MCF 10A (cell line): ENCODE measurements at regions not wholly inside any gene's neighbourhood (a gene's known extent, or its start where the extent isn't known, plus 50 kb on each side); places are given as distances from the start of the nearest gene placed in this dataset.

ENCODE experiments used
- BruUV-seq: library from RNA; stranded (reverse); fragments of 400-500 nt; replicated peaks from 2 replicates; lab custom pipeline; 2021; lab: Mats Ljungman, UMichigan
- CTCF ChIA-PET: fragments of 300-600 bp; sonication (Branson Sonifier 250); formaldehyde crosslinking; extraction: SDS; loops from one replicate; lab custom pipeline; 2021; ENCODE audit warnings: antibody characterized with exemption, inconsistent platforms; lab: Yijun Ruan, JAX
- POLR2A ChIA-PET: fragments of 300-600, 350-650 bp; sonication (Branson Sonifier 250); formaldehyde crosslinking; extraction: SDS; loops from one replicate; lab custom pipeline; 2020; ENCODE audit warnings: antibody characterized with exemption, inconsistent platforms; lab: Yijun Ruan, JAX
- DNase-seq: peaks from one replicate; pipeline ENCODE4 v3.0.0-alpha.2; 2018; ENCODE audit not compliant: unreplicated experiment
- H3K27ac Mint-ChIP-seq: one replicate; pipeline ENCODE4 v1.8.0; 2022; ENCODE audit warnings: mild to moderate bottlenecking, low read depth, mixed read lengths; ENCODE audit not compliant: unreplicated experiment
- H3K27me3 Mint-ChIP-seq: one replicate; pipeline ENCODE4 v1.8.0; 2022; ENCODE audit warnings: mixed read lengths; ENCODE audit not compliant: insufficient read depth, unreplicated experiment
- H3K36me3 Mint-ChIP-seq: one replicate; pipeline ENCODE4 v1.8.0; 2022; ENCODE audit warnings: mild to moderate bottlenecking, moderate library complexity, mixed read lengths; ENCODE audit not compliant: insufficient read depth, unreplicated experiment
- H3K4me1 Mint-ChIP-seq: one replicate; pipeline ENCODE4 v1.8.0; 2022; ENCODE audit warnings: mixed read lengths; ENCODE audit not compliant: insufficient read depth, unreplicated experiment
- H3K4me3 Mint-ChIP-seq: one replicate; pipeline ENCODE4 v1.8.0; 2022; ENCODE audit warnings: mild to moderate bottlenecking, moderate library complexity, mixed read lengths; ENCODE audit not compliant: unreplicated experiment
- H3K9me3 Mint-ChIP-seq: one replicate; pipeline ENCODE4 v1.8.0; 2022; ENCODE audit warnings: mixed read lengths; ENCODE audit not compliant: unreplicated experiment
- CTCF ChIP-seq: fragments of 200-600 bp; IDR thresholded peaks from one replicate; pipeline ENCODE4 v1.8.0; 2022; ENCODE audit warnings: antibody characterized with exemption, mild to moderate bottlenecking; ENCODE audit not compliant: unreplicated experiment
- intact Hi-C: fragments of 100-400 bp; cut with micrococcal nuclease; formaldehyde crosslinking; loops from 2 replicates; pipeline ENCODE4 v1.14.1; 2022

GRCh38 chr2:217623281-217623912 is 379.4 kb downstream of the TNS1 start:
- POLR2A ChIA-PET, result no interaction called here
- Mint-ChIP-seq H3K36me3 (no peaks in the 10 kb centered on the region), H3K4me1 (no peaks in the 10 kb centered on the region), H3K4me3 (no peak overlapping the region), H3K27me3 (peaks cover 34% of the 10 kb centered on the region), H3K9me3 (no peaks in the 10 kb centered on the region), H3K27ac (no peak overlapping the region)
- BruUV-seq, result no TSS peak
- DNase-seq, result no peak
- CTCF ChIA-PET, result no interaction called here
- TF ChIP-seq CTCF, result no peak
- intact Hi-C loops, result no loop called here

- TF ChIP-seq CTCF, result no peak
- Mint-ChIP-seq H3K36me3 (no peaks in the 10 kb centered on the region), H3K27me3 (peaks cover 34% of the 10 kb centered on the region), H3K4me3 (no peak overlapping the region), H3K4me1 (no peaks in the 10 kb centered on the region), H3K27ac (no peak overlapping the region), H3K9me3 (no peaks in the 10 kb centered on the region)
- ChIA-PET POLR2A (interaction anchor here (0.5 to 0.6 kb wide), 2 partner anchors 10 to 70 kb away, joined by 3 read pairs; no protein-coding TSS in a partner anchor), CTCF (interaction anchor here (1.0 kb wide), 1 partner anchor 28 kb away, joined by 3 read pairs; no protein-coding TSS in a partner anchor)
- no peak for DNase-seq
- intact Hi-C loops, result no loop called here
- BruUV-seq, result no TSS peak
These were observed 380.4 kb downstream of the TNS1 start for GRCh38 chr2:217622205-217623060.

- CTCF ChIA-PET, result interaction anchor here (0.6 kb wide), 1 partner anchor 463 kb away, joined by 5 read pairs; no protein-coding TSS in a partner anchor
- Mint-ChIP-seq H3K4me3 (no peak overlapping the region), H3K36me3 (no peaks in the 10 kb centered on the region), H3K27ac (no peak overlapping the region), H3K27me3 (peaks cover 34% of the 10 kb centered on the region), H3K9me3 (no peaks in the 10 kb centered on the region), H3K4me1 (no peaks in the 10 kb centered on the region)
- POLR2A ChIA-PET, result interaction anchor here (0.6 kb wide), 1 partner anchor 87 kb away, joined by 3 read pairs; no protein-coding TSS in a partner anchor
- intact Hi-C loops, result no loop called here
- no peak for TF ChIP-seq CTCF
- BruUV-seq, result no TSS peak
- no peak for DNase-seq
These were observed 381.4 kb downstream of the TNS1 start for GRCh38 chr2:217621391-217621801.

GRCh38 chr2:217618744-217619143 is 384.1 kb downstream of the TNS1 start:
- no TSS peak for BruUV-seq
- intact Hi-C loops, result no loop called here

More at GRCh38 chr2:217618744-217619143, 384.1 kb downstream of the TNS1 start:
- Mint-ChIP-seq H3K27me3 (peaks cover 33% of the 10 kb centered on the region), H3K36me3 (no peaks in the 10 kb centered on the region), H3K4me3 (no peak overlapping the region), H3K27ac (no peak overlapping the region), H3K9me3 (no peaks in the 10 kb centered on the region), H3K4me1 (no peaks in the 10 kb centered on the region)
- ChIA-PET CTCF (interaction anchor here (0.6 to 1.8 kb wide), 3 partner anchors 32 to 1271 kb away, joined by 4 to 14 read pairs (median 6); no protein-coding TSS in a partner anchor), POLR2A (no interaction called here)
- TF ChIP-seq CTCF, result no peak
- DNase-seq, result no peak
